ENCODE measurements at regions not wholly inside any gene's neighbourhood (a gene's known extent, or its start where the extent isn't known, plus 50 kb on each side); places are given as distances from the start of the nearest gene placed in this dataset.
"Not testable (repeated sequence)": the region's sequence is repeated elsewhere in the genome, so short reads cannot be mapped to it uniquely, and the experiment has no call there.

DNA sequence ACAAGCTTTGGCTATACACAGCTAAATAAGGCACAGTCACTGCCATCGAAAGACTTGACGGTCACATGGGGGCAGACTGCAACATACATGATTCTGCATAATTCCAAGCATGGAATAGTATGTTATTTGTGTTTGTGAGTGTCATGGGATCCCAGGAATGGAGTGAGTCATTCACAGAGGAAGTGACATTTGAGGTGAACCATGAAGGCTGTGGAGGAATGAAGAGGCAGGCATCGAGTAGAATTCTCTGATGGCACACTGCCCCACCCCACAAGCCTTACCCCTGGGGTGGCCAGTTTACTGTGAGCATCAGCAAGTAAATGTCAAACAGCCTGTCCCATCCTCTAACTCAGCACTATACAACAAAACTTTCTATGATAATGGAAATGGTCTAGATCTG is 619.7 kb downstream of the MID1IP1 start:
- DNase-seq, result no peak

DNA sequence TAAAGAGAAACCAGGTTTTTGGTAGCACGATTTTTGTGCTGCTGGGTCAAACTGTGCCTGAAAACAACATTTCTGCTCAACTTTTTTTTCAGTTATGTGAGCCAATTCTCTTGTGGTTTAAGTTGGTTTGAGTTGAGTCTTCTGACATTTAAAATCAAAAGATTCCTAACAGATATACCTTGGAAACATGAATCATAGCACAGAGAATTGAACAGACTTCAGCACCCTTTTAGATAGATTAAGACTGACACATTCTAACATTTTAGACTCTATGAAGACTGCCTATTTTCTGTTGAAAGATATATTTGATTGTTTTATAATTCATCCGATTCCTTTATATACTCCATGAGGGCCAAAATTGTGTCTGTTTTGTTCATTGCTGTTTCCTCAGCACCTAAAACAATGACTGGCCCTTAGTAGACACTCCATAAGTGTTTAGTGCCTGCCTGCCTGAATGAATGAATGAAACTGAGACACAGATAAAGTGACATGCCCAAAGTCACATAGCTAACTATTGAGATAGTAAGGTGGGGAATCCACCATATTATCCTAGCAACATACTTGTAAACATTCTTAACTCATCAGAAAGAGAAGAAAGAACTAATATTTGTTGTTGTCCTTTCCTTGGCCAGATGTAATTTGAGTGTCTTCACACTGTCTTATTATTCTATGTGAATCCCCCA is 624.0 kb downstream of the MID1IP1 start:
- no peak for DNase-seq

DNA sequence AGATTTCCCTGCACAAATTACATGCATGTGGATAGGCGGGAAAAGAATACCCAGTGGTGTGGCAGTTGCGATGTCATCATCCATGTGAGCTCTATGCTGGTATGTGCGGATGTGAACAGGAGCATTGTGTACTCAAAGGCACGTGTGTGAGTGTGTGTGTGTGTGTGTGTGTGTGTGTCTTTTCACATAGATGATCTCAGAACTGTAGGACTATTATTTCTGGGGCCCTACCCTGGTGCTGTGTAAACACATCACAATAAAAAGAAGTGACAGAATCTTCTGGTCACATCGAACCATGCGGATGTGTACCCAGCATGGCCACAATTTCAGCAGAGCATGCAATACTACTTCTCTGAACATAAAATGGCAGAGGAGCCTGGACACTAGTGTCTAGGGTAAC is 624.8 kb downstream of the MID1IP1 start:
- no peak for DNase-seq

DNA sequence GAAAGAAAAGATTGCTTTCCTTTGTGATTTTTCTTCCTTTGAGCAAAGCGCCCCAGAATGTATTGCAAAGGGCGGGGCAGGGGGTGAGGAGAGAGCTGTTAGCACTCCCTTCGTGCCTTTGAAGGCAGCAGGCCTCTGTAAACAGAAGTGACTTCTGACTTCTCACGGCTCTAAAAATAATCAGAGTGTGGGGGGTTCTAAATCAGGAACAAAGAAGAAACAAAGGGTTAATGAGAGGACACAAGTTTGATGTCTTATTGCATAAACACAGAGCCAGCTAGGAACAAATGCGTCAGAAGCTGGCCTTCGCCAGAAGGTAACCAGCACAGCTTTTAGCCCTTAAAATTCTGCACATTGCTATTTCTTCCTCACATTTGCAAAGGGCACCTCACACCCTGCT is 626.2 kb downstream of the MID1IP1 start:
- peak; percentile 12 for DNase-seq

DNA sequence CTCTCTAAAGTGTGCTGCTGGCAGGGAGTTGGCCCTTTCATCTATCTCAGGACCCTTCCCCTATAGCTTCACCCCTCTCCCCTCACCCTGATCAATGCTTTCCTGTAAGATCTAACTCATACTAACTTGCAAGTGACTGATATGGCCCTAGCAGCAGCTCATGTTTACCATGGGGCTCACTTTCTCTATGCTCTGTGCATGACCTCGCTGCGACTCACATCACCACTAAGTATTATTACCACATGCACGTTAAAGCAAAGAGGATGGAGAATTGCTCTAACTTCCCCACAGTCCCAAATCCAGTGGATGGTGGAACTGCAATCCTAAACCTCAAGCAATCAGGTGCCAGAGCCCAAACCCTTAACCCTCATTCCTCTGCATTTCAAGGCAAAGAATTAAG is 626.6 kb downstream of the MID1IP1 start:
- DNase-seq, result no peak

DNA sequence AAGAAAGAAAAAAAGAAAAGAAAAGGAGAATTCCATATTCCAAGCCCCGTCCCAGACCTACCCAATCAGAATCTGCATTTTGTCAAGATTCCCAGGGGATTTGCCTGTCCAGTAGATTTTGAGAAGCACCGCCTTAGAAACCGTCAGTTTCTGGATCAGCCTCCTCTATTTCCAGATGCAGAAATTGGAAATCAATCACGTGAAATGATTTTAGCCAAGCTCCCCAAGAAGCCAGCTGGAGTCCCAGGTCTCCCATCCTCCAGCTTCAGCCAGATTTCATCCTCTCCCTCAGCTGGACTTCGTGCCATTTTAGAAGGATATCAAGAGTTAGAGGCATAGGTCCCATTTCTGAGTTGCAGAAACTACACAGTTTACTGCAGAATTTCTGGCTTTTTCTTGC is 629.3 kb downstream of the MID1IP1 start:
- no peak for DNase-seq

DNA sequence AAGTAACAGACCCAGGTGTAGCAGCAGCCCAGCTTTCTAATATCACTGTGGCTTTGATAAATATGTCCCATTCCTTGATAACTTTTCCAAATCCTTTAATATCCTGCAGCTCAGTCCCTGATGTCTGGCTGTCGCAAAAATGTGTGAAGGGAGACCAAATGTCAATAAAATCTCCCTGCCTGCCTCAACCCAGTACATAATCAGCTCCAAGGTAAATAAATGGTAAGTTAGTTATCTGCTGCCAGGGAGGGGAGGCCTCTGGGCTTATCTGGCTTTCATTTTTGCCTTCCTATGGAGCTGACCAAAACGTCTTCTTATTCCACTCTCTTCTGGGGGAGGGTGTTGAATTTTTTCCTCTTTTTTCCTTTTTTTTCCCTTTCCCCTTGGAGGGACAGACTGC is 630.6 kb downstream of the MID1IP1 start:
- no peak for DNase-seq

DNA sequence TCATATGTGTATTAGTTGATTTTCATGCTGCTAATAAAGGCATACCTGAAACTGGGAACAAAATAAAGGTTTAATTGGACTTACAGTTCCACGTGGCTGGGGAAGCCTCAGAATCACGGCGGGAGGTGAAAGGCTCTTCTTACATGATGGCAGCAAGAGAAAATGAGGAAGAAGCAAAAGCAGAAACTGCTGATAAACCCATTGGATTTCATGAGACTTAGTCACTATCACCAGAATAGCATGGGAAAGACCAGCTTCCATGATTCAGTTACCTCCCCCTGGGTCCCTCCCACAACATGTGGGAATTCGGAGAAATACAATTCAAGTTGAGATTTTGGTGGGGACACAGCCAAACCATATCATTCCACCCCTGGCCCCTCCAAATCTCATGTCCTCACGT is 633.4 kb downstream of the MID1IP1 start:
- not testable (repeated sequence) for DNase-seq

DNA sequence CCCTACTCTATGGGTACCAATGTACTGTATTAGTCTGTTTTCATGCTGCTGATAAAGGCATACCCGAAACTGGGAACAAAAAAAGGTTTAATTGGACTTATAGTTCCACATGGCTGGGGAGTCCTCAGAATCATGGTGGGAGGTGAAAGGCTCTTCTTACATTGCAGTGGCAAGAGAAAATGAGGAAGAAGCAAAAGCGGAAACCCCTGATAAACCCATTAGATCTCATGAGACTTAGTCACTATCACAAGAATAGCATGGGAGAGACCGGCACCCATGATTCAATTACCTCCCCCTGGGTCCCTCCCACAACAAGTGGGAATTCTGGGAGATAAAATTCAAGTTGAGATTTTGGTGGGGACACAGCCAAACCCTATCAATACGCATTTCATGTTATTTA is 635.3 kb downstream of the MID1IP1 start:
- not testable (repeated sequence) for DNase-seq

DNA sequence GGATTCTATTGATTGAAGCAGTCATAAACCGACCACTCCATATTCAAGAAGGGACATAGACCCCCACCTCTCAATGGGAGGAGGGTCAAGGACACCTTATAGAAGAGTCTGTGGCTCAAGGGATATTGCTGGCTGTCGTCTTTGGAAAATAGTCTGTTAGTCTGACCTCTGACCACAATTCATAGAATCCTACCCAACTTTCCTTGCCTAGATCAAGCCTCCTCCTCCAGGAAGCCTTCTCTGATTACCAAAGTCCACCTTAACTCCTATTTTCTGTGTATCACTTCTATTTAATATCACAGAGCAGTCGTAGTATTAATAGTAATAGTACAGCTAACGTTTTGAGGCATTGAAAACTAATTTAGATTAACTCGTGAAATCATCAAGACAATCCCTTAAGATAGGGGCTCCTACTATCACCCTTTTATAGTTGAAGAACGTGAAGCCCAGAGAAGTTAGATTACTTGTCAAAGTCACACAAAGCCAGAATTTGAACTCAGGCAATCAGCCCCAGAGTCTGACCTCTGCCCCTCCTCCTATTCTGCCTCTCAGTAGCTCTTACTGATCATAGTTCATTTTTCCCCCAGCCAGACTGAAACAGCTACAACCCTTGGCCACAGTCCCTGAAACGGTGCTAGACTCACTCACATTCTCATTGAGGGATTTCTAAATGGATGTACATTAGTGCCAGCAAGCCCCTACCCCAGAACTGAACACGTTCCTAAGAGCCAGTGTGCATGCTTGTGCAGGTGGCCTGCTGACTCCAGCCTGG is 636.6 kb downstream of the MID1IP1 start:
- no peak for DNase-seq

DNA sequence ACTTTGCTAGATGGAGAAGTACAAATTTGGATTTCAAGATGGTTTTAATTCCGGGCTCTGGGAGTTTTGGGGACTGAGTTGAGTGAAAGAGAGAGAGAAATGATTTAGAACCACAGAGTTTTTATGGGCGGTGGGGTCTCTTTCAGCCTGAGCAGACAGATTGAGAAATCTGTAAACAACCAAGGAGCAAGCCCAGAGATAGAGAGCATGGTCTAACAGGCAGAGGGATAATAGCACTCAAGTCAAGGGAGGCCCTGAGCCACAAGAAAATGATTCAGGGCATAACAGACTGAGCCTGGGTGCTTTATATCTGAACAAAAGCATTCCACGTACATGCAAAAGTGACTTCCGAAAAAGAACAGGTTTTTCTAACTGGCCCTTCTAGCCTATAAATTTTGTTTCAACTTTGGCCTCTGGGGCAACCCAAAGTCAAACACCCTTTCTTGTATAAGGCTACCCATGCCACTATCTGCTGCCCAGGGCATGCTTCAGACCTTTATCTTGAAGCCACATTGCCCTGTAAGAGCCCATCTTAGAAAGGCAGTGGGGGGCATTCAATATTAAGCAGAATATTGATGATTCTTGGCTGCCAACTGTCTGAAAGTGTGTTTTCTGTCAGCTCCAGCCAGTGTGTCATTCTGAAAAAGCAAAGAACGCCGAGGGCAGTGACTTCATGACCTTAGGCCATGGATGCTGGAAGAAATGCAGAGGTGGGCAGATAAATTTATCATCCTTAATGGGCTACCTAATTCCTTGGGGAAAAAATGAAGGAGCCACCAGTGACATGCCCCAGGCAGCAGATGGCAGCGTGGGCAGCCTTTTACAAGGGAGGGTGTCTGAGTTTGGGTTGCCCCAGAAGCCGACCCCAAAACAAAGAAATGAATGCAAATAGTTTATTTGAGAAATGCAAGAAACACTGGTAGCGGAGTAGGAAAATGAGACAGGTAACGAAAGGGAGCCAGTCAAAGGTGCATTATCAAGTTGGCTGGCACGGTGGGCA is 637.6 kb downstream of the MID1IP1 start:
- DNase-seq, result no peak

DNA sequence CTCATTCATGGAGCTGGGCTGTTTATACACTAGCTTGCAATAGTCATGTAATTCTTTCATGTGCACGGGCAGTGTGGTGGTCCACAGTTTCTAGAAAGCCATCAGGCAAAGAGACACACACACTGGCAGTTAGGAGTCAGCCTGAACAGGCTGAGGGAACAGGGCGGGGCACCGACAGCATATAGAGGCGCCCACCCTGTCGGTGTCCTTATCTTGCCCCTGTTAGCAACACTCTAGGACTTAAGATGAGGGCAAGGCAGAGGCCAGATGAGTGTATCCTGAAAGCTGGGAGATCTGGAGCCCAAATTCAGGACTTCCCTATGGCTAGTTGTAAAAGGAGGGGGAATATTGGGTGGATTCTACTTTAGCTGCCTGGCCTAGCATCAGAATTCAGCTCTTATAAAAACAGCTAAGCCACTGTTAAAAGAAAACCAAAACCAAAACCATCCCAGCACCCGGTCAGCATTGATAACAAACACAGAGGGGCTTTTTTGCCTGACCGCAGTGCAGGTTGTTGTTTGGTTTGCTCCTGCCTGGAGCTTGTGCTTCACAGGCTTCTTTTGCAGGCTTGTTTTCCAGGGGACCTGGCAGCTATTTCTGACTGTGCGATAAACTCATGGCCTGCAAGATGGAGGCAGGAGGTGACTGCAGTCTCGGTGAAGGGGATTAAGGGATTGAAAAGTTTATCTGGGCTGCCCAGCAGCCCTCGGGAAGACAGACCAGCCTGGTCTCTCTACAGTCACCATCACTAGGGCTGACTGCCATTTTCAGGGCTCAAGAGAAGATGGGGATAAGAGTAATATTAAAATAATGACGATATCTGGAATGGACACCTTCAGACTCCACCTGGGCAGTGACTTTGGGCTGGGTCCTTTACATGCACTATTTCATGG is 638.9 kb downstream of the MID1IP1 start:
- no peak for DNase-seq

DNA sequence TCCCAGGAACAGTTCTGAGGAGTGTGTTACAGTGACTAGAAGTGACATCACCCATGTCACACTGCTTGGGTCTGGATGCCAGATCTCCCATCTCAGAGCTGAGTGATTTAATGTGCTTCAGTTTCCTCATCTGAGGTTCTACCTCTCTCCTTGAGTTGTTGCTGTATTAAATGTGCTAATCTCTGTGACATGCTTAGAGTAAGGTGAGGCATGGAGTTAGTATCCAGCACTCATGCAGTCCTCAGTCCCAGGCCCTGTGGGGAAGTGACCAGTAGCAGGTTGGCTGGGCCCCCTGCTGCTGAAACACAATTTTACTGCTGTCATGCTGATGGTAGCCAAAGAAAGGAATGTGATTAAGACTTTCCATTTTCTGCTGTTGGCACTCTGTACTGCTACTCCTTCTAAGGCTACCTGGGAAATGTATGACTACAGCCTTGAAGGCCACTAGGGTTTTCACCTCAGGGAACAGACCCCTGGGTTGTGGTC is 639.6 kb downstream of the MID1IP1 start:
- DNase-seq, result no peak

DNA sequence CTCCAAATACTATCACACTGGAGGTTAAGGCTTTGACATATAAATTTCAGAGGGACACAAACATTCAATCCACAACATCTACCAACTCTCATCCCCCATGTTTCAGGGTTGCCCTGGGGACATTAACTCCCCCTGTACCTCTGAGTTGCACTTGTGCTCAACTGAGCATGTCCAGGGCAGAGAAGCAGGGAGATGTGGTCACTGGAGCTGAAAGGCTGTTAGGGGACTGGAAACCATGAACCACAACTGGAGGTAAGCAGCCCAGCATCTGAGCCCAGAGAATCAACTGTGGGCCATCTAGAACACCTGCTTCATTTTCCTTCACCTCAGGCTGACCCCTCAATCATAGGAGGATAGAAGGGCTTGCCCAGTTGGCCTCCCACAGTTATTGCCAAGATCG is 641.1 kb downstream of the MID1IP1 start:
- no peak for DNase-seq

DNA sequence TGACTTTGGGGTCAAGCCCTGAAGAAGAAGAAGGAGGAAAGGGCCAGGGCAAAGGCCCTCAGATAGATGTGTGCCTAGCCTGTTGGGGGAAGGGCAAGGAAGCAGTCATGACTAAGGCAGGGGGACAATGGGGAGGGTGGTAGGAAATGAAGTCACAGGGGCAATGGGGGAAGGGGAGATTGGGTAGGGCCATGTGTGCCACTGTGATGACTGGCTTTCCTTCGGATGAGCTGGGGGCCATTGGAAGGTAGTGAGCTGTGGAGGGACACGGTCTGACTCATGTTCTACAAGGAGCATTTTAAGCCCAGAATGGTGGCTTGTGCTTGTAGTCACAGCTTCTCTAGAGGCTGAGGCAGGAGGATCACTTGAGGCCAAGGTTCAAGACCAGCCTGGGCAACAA is 642.0 kb downstream of the MID1IP1 start:
- no peak for DNase-seq

DNA sequence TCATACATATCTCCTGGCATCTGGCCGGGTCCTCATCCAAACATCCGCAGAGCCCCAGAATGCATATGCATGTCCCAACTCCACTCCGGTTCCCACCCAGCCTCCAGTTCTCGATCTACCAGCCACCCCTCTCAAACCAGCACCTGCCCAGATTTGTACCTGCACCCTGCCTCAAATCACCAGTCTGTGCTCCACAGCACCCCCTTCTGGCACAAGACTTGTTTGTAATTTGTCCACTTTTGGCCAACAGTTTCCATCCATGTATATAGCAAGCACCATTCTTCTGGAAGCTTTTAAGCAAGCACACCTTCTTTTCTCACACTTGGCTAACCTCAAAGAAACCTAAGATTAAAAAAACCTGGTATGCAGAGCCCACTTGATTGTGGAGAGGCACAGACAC is 644.1 kb downstream of the MID1IP1 start:
- DNase-seq, result no peak

DNA sequence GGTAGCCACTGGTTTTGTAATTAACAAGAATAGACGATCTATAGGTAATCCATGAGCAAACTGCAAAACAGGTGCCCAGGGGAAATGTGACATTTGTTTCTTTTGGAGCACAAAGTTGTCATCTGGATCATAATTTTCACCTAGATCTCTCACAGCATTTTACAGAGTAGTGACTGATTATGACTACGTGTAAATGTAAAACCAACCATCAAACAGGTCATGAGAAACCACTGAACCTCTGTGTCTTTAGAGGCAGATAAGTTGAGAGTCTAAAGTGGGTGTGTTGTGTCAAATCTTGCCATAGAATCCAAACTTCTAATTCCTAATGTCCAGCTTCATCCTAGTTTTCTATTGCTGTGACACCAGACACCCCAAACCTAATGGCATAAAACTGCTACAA is 648.1 kb downstream of the MID1IP1 start:
- no peak for DNase-seq

DNA sequence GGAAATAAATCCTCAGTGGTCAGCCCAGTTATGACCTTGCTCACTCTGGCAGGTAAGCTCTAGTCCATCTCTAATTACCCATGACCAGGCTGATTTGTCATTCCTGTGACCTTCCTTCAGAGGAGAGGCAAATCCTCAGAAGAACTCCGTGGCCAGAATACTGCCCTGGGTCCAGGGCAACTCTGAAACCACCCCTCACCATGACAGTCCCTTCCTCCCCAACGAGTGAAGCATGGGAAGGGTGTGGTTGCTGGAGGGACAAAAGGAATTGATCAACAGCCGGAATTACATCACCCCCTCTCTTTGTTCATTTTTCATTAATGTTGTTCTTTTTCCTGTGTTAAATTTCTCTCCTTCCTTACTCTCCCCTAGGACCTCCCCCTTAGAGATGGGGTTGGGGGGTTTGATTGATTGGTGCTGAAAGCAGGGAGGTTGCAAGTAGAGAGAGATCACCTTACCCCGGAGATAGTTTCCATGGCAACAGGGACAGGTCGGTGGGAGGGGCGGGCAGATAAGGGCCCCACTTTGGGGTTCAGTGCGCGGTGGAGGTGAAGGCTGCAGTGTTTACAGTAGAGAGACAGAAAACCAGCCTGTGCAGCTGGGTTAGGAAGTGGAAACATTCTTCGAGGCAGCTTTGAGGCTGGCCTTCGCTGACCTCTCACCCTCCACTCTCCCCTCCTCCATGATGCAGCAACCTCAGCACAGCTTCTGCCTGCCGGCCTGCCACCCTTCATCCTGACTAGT is 647.4 kb downstream of the BCOR start:
- DNase-seq, result no peak

DNA sequence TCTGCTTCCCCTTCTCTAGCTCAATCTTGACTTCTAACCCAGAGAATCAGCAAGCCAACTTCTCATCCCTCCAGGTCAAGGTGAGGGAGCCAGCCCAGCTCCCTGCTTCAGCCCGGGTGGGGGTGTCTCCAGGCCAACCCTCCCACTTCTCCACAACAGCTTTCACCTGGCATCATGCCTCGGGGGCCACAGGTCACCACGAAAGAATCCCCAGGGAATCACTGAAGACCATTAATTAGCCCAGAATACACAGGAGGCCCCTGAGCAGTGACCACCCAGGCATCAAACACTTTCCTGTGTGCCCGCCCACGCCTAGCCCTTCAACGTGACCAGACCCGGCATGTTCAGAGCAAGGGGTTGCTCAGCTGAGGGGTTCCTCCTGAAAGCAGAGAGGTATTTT is 646.7 kb downstream of the BCOR start:
- no peak for DNase-seq

DNA sequence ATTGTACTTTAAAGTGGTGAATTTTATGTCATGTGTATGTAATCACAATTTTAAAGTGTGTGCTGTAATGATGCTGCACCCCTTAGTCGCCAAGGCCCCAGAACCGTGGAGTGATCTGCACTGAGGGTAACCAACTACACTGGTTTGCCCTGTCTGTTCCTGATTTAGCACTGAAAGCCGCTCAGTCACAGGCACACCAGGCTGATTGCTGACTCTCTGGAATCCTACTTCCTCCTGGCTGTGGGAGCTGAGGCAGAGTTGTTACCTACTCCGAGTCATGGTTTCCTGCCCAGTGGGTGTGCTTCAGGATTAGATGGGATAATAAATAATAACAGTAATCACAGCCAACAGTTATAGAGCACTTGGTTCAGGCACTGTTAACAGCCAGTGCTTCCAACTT is 645.4 kb downstream of the BCOR start:
- no peak for DNase-seq

DNA sequence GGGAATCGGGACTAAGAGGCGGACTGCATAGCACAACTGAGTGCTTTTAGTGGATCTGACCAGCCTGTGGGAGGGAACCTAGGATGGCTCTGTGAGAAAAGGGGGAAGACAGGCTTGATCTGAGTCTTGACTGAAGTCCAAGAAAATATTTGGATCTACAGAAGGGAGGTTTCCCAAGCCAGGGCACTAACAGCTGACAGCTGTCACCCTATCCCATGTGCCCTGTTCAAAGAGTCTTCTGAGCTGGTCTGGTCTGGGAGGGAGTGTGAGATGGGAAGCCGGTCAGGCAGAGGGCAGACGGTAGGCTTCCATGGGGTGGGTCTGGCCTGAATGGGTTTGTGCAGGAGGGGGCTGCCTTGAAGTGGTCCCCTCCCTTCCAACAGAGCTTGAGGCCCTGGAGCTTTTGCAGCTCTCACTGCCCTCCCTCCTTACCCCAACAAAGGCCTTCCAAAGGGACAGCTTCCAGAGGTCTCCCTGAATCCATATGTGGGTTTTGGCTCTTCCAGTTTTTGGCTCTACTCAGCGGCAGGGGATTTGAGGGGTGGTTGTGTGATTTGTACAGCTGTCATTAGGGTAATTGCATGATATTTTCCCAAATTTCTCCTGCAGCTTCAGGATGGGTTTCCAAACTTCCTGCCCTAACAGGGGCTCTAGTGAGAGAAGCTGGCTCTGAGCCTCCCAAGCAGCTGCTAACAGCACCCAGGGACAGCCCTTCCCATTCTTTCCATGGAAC is 643.7 kb downstream of the BCOR start:
- no peak for DNase-seq
